IMR-90 (cell line): ENCODE measurements at regions not wholly inside any gene's neighbourhood (a gene's known extent, or its start where the extent isn't known, plus 50 kb on each side); places are given as distances from the start of the nearest gene placed in this dataset.

Source experiments
- CHD1 ChIP-seq: IDR thresholded peaks from 2 replicates; pipeline ENCODE4 v1.6.1; 2012; ENCODE audit warnings: low read depth, low read length, improper control_type of control experiment
- CTCF ChIP-seq: conservative IDR thresholded peaks from 2 replicates; pipeline ENCODE4 v1.5.1; 2012; ENCODE audit warnings: mild to moderate bottlenecking, low read depth, low read length, improper control_type of control experiment
- ELK1 ChIP-seq: fragments of 150-350 bp; IDR thresholded peaks from 2 replicates; pipeline ENCODE4 v1.6.1; 2016; ENCODE audit warnings: low read depth, mild to moderate bottlenecking, low read length, moderate library complexity, borderline replicate concordance
- FOS ChIP-seq: fragments of 150-350 bp; IDR thresholded peaks from 2 replicates; pipeline ENCODE4 v1.6.1; 2016; ENCODE audit warnings: low read depth, low read length
- POLR2A ChIP-seq: IDR thresholded peaks from 2 replicates; pipeline ENCODE4 v1.6.1; 2012; ENCODE audit warnings: mild to moderate bottlenecking, low read depth, low read length
- RAD21 ChIP-seq: IDR thresholded peaks from 2 replicates; pipeline ENCODE4 v1.6.1; 2012; ENCODE audit warnings: low read length, improper control_type of control experiment
- RFX5 ChIP-seq: IDR thresholded peaks from 2 replicates; pipeline ENCODE4 v1.8.0; 2012; ENCODE audit warnings: low read depth, mild to moderate bottlenecking, low read length, moderate library complexity

DNA sequence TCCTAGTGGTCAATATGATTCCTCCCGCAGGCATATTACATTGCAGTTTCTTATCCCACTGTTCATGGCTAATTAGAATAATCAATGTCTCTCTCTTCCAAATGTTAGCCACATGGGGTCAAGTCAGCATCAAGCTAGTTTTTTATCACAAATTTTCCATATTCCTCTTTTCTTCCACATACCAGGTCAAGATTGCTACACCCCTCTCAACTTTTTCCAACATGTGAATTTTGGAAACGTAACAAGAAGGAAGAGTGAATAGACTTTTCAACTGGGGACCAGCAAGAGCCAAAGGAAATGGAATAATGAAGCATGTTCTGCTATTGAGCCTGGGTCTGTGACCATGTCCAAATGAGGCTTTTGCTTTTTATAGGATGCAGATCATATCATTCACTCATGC lies 65.1 kb downstream of the SOD2 start:
- TF ChIP-seq CTCF: no peak
- TF ChIP-seq RAD21: no peak
- TF ChIP-seq CHD1: no peak
- TF ChIP-seq FOS: no peak
- no peak for TF ChIP-seq POLR2A
- no peak for TF ChIP-seq RFX5
- no peak for TF ChIP-seq ELK1
